ENCODE measurements at regions not wholly inside any gene's neighbourhood (a gene's known extent, or its start where the extent isn't known, plus 50 kb on each side); places are given as distances from the start of the nearest gene placed in this dataset.

DNA sequence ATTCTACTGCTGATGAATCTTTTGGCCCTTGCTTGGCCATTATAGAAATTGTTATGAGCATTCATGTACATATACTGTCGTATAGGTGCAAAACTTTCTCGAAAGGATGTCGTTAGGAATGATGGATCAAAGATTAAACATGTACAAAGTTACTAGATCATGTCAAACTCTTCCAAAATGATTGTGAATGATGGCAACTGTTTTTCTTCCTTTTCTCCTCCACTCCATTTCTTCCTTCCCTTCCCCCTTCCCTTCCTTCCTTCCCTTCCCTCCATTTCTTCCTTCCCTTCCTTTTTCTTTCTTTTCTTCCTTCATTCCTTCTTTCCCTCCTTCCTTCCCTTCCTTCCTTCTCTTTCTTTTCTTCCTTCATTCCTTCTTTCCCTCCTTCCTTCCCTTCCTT is 973.9 kb downstream of the CDH11 start:
- Mint-ChIP-seq H3K4me1 (no peaks in the 10 kb centered on the region), H3K36me3 (peaks cover 0 to 2% (median 0%) of the 10 kb centered on the region in 3 donors), H3K9me3 (peaks cover 5 to 37% (median 12%) of the 10 kb centered on the region in 9 donors), H3K27ac (peak overlapping the region in 1 of 10 donors; percentile 79), H3K27me3 (no peaks in the 10 kb centered on the region), H3K4me3 (no peak overlapping the region)
- POLR2A ChIA-PET, result no interaction called here
- no peak for ATAC-seq
- no peak for DNase-seq

GRCh38 chr16:64144617-64145016 is 977.2 kb downstream of the CDH11 start:
- no peak for DNase-seq
- no peak for ATAC-seq
- POLR2A ChIA-PET, result no interaction called here
- Mint-ChIP-seq H3K36me3 (no peaks in the 10 kb centered on the region), H3K4me3 (no peak overlapping the region), H3K9me3 (peaks cover 3 to 29% (median 8%) of the 10 kb centered on the region in 9 donors), H3K27ac (no peak overlapping the region), H3K4me1 (no peaks in the 10 kb centered on the region), H3K27me3 (no peaks in the 10 kb centered on the region)

- no peak overlapping the region for H3K4me3 Mint-ChIP-seq
- H3K27ac Mint-ChIP-seq, result no peak overlapping the region
- peaks cover 2 to 18% (median 9%) of the 10 kb centered on the region in 9 donors for H3K9me3 Mint-ChIP-seq
- DNase-seq, result no peak
- H3K27me3 Mint-ChIP-seq, result no peaks in the 10 kb centered on the region
- ATAC-seq, result no peak
- H3K4me1 Mint-ChIP-seq, result no peaks in the 10 kb centered on the region
- POLR2A ChIA-PET, result no interaction called here
- H3K36me3 Mint-ChIP-seq, result peaks cover 0 to 4% (median 0%) of the 10 kb centered on the region in 3 donors
These were observed 983.2 kb downstream of the CDH11 start for GRCh38 chr16:64138621-64139020.

- ATAC-seq (no peak), DNase-seq (no peak)
- Mint-ChIP-seq H3K9me3 (peaks cover 0 to 18% (median 10%) of the 10 kb centered on the region in 9 donors), H3K27me3 (no peaks in the 10 kb centered on the region), H3K27ac (no peak overlapping the region), H3K36me3 (peaks cover 0 to 4% (median 0%) of the 10 kb centered on the region in 3 donors), H3K4me1 (no peaks in the 10 kb centered on the region), H3K4me3 (no peak overlapping the region)
- POLR2A ChIA-PET, result no interaction called here
These were observed 983.9 kb downstream of the CDH11 start for GRCh38 chr16:64138006-64138405.

GRCh38 chr16:64136743-64137142 is 985.1 kb downstream of the CDH11 start:
- DNase-seq (no peak), ATAC-seq (no peak)
- Mint-ChIP-seq H3K4me3 (no peak overlapping the region), H3K9me3 (peaks cover 0 to 26% (median 13%) of the 10 kb centered on the region in 9 donors), H3K27me3 (no peaks in the 10 kb centered on the region), H3K4me1 (no peaks in the 10 kb centered on the region), H3K27ac (no peak overlapping the region), H3K36me3 (peaks cover 0 to 4% (median 0%) of the 10 kb centered on the region in 3 donors)
- POLR2A ChIA-PET, result no interaction called here

DNA sequence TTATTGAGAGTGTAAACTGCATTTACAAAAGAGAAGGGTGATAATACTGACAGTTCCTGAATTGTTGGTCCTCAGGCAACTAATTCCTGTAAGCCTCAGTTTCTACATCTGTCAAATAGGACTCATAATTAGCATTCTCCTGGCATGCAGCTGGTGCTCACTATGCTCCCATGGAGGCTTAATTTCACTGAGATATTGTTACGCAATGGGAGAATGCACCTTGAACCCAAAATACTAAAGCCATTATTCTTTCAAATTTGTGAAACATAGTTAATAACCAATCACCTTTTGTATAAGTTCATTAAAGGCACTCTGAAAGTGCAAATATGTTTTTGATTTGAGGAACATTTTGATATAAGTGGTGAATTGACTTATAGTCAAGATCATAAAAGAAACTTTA is 985.5 kb downstream of the CDH11 start:
- no peak for ATAC-seq

GRCh38 chr16:64133366-64133765 is 988.5 kb downstream of the CDH11 start:
- Mint-ChIP-seq H3K4me3 (no peak overlapping the region), H3K4me1 (no peaks in the 10 kb centered on the region), H3K27ac (no peak overlapping the region), H3K36me3 (peaks cover 0 to 4% (median 0%) of the 10 kb centered on the region in 3 donors), H3K9me3 (peaks cover 0 to 42% (median 17%) of the 10 kb centered on the region in 9 donors), H3K27me3 (no peaks in the 10 kb centered on the region)
- POLR2A ChIA-PET, result no interaction called here
- DNase-seq (no peak), ATAC-seq (no peak)

More for the DNA sequence above, 985.5 kb downstream of the CDH11 start:
- peaks cover 0 to 24% (median 13%) of the 10 kb centered on the region in 9 donors for H3K9me3 Mint-ChIP-seq
- H3K4me1 Mint-ChIP-seq, result no peaks in the 10 kb centered on the region
- POLR2A ChIA-PET, result no interaction called here
- peaks cover 0 to 4% (median 0%) of the 10 kb centered on the region in 3 donors for H3K36me3 Mint-ChIP-seq
- no peak overlapping the region for H3K4me3 Mint-ChIP-seq
- DNase-seq, result no peak
- no peaks in the 10 kb centered on the region for H3K27me3 Mint-ChIP-seq
- H3K27ac Mint-ChIP-seq, result no peak overlapping the region

- DNase-seq (no peak), ATAC-seq (no peak)
- POLR2A ChIA-PET, result no interaction called here
- no peak overlapping the region for H3K4me3 Mint-ChIP-seq
- H3K4me1 Mint-ChIP-seq, result no peaks in the 10 kb centered on the region
- no peak overlapping the region for H3K27ac Mint-ChIP-seq
- no peaks in the 10 kb centered on the region for H3K27me3 Mint-ChIP-seq
- H3K9me3 Mint-ChIP-seq, result peaks cover 0 to 42% (median 17%) of the 10 kb centered on the region in 9 donors
- peaks cover 0 to 4% (median 0%) of the 10 kb centered on the region in 3 donors for H3K36me3 Mint-ChIP-seq
These were observed 989.0 kb downstream of the CDH11 start for GRCh38 chr16:64132759-64133361.

DNA sequence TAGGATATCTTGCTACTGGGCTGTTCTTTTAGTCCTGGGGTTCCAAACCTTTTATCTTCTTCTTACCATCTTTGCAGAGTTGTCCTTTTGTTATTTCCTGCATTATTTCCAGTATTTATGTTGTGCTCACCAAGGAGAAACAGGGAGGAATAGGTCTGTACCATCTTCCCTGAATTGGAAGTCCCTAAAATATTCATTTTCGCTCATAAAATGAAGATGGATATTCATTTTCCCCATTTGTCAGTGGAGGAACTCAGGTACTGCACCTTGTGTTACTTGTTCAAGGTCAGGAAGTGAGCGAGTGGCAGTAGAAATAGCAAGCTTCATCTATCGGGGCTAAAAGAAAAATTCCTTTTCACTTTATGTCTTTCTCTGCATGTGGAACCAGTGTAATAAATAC is 989.7 kb downstream of the CDH11 start:
- peaks cover 0 to 42% (median 17%) of the 10 kb centered on the region in 9 donors for H3K9me3 Mint-ChIP-seq
- H3K36me3 Mint-ChIP-seq, result peaks cover 0 to 4% (median 0%) of the 10 kb centered on the region in 3 donors
- POLR2A ChIA-PET, result no interaction called here
- H3K27ac Mint-ChIP-seq, result no peak overlapping the region
- DNase-seq, result no peak
- ATAC-seq, result no peak
- no peaks in the 10 kb centered on the region for H3K27me3 Mint-ChIP-seq
- H3K4me1 Mint-ChIP-seq, result no peaks in the 10 kb centered on the region
- no peak overlapping the region for H3K4me3 Mint-ChIP-seq

- Mint-ChIP-seq H3K4me3 (no peak overlapping the region), H3K9me3 (peaks cover 0 to 47% (median 16%) of the 10 kb centered on the region in 9 donors), H3K27ac (no peak overlapping the region), H3K27me3 (no peaks in the 10 kb centered on the region), H3K4me1 (no peaks in the 10 kb centered on the region), H3K36me3 (peaks cover 0 to 4% (median 0%) of the 10 kb centered on the region in 3 donors)
- POLR2A ChIA-PET, result no interaction called here
- DNase-seq (no peak), ATAC-seq (no peak)
These were observed 990.4 kb downstream of the CDH11 start for GRCh38 chr16:64131423-64131822.

DNA sequence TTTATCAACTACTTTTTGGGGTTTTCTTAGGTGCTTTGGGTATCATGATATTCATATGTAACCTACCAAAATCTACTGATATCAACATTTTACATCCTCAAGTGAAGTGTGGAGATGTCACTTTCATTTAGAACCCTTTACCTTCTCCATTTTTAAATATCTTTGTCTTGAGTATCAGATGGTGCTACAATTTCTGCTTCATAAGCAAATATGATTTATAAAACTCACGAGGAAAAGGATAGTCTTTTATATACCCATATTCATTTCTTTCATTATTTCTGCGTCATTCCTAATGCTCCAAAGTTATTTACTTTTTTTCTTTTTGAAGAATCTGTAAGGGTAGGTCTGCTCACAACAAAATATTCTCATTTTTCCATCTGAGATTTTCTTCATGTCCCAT is 991.7 kb downstream of the CDH11 start:
- POLR2A ChIA-PET, result no interaction called here
- ATAC-seq, result no peak
- H3K27ac Mint-ChIP-seq, result no peak overlapping the region

GRCh38 chr16:64122177-64122576 is 999.7 kb downstream of the CDH11 start:
- Mint-ChIP-seq H3K9me3 (peaks cover 0 to 35% (median 23%) of the 10 kb centered on the region in 9 donors), H3K4me1 (no peaks in the 10 kb centered on the region), H3K36me3 (peaks cover 0 to 10% (median 0%) of the 10 kb centered on the region in 3 donors), H3K27ac (no peak overlapping the region), H3K27me3 (no peaks in the 10 kb centered on the region), H3K4me3 (no peak overlapping the region)
- POLR2A ChIA-PET, result no interaction called here
- DNase-seq (no peak), ATAC-seq (no peak)

More for the DNA sequence above, 991.7 kb downstream of the CDH11 start:
- Mint-ChIP-seq H3K4me1 (no peaks in the 10 kb centered on the region), H3K4me3 (no peak overlapping the region), H3K9me3 (peaks cover 0 to 39% (median 12%) of the 10 kb centered on the region in 9 donors), H3K27me3 (no peaks in the 10 kb centered on the region), H3K36me3 (no peaks in the 10 kb centered on the region)
- DNase-seq, result no peak

DNA sequence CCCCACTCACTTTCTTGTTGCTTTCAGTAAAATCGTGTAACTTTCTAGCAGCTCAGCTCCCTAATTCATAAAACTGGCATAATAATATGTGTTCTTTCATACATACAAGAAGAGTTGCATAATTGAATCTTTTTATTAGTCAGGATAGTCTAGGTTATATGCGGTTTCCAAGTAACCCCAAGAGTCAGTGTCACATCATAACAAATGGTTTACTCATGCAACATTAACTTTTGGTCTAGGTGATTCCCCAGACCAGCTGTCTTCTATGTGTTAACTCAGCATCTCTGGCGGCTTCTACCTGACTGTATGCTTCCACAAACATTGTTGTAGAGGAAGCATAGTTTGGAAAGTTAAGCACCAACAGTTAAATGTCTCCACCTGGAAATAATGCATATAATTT is 1000.4 kb downstream of the CDH11 start:
- Mint-ChIP-seq H3K27me3 (no peaks in the 10 kb centered on the region), H3K4me1 (no peaks in the 10 kb centered on the region), H3K9me3 (peaks cover 0 to 36% (median 19%) of the 10 kb centered on the region in 9 donors), H3K36me3 (peaks cover 0 to 10% (median 0%) of the 10 kb centered on the region in 3 donors), H3K27ac (no peak overlapping the region), H3K4me3 (no peak overlapping the region)
- no peak for DNase-seq
- POLR2A ChIA-PET, result no interaction called here
- no peak for ATAC-seq

GRCh38 chr16:64116151-64116550 is 1005.7 kb downstream of the CDH11 start:
- POLR2A ChIA-PET, result no interaction called here
- H3K36me3 Mint-ChIP-seq, result peaks cover 0 to 15% (median 0%) of the 10 kb centered on the region in 3 donors
- no peak overlapping the region for H3K27ac Mint-ChIP-seq
- no peak overlapping the region for H3K4me3 Mint-ChIP-seq
- ATAC-seq (no peak), DNase-seq (no peak)
- no peaks in the 10 kb centered on the region for H3K4me1 Mint-ChIP-seq
- no peaks in the 10 kb centered on the region for H3K27me3 Mint-ChIP-seq
- H3K9me3 Mint-ChIP-seq, result peaks cover 6 to 50% (median 18%) of the 10 kb centered on the region in 9 donors
